KMS-11 (cell line): ENCODE measurements at regions not wholly inside any gene's neighbourhood (a gene's known extent, or its start where the extent isn't known, plus 50 kb on each side); places are given as distances from the start of the nearest gene placed in this dataset.

ENCODE experiments used
- H2AFZ ChIP-seq: fragments of 200-600 bp; sonication (generic); 2 replicates; pipeline ENCODE4 v1.6.1; 2016; ENCODE audit warnings: antibody characterized with exemption, mixed run types, low read depth
- H3K27ac ChIP-seq: fragments of 200-600 bp; sonication (generic); 2 replicates; pipeline ENCODE4 v1.6.1; 2016; ENCODE audit warnings: mild to moderate bottlenecking, mixed run types
- H3K27me3 ChIP-seq: fragments of 200-600 bp; sonication (generic); 2 replicates; pipeline ENCODE4 v1.6.1; 2017; ENCODE audit warnings: mild to moderate bottlenecking, low read depth, mixed run types, moderate library complexity; ENCODE audit not compliant: insufficient read depth
- H3K36me3 ChIP-seq: fragments of 200-600 bp; sonication (generic); 2 replicates; pipeline ENCODE4 v1.6.1; 2017; ENCODE audit warnings: mild to moderate bottlenecking, mixed run types; ENCODE audit not compliant: insufficient read depth
- H3K4me1 ChIP-seq: fragments of 200-600 bp; sonication (generic); 2 replicates; pipeline ENCODE4 v1.6.1; 2016; ENCODE audit warnings: mild to moderate bottlenecking, low read depth, mixed run types; ENCODE audit not compliant: poor library complexity, severe bottlenecking
- H3K4me2 ChIP-seq: fragments of 200-600 bp; sonication (generic); 2 replicates; pipeline ENCODE4 v1.7.0; 2016; ENCODE audit warnings: mild to moderate bottlenecking, mixed run types
- H3K4me3 ChIP-seq: fragments of 200-600 bp; sonication (generic); IDR thresholded peaks from 2 replicates; pipeline ENCODE4 v1.6.1; 2017; ENCODE audit warnings: low read depth, low read length, mixed read lengths; ENCODE audit not compliant: insufficient read depth
- H3K79me2 ChIP-seq: fragments of 200-600 bp; sonication (generic); 2 replicates; pipeline ENCODE4 v1.6.1; 2016; ENCODE audit warnings: low read depth, mixed run types; ENCODE audit not compliant: insufficient read depth
- H3K9ac ChIP-seq: fragments of 200-600 bp; sonication (generic); 2 replicates; pipeline ENCODE4 v1.6.1; 2016; ENCODE audit warnings: mild to moderate bottlenecking, mixed run types
- H4K20me1 ChIP-seq: fragments of 200-600 bp; sonication (generic); 2 replicates; pipeline ENCODE4 v1.6.1; 2016; ENCODE audit warnings: mild to moderate bottlenecking, mixed run types; ENCODE audit not compliant: insufficient read depth
- TF ChIP-seq, protein P1 (sequence below): fragments of 200-600 bp; sonication (generic); conservative IDR thresholded peaks from 2 replicates; pipeline ENCODE4 v1.6.1; 2017; ENCODE audit warnings: low read depth, mild to moderate bottlenecking, antibody characterized with exemption, low read length, moderate library complexity, mixed read lengths

DNA sequence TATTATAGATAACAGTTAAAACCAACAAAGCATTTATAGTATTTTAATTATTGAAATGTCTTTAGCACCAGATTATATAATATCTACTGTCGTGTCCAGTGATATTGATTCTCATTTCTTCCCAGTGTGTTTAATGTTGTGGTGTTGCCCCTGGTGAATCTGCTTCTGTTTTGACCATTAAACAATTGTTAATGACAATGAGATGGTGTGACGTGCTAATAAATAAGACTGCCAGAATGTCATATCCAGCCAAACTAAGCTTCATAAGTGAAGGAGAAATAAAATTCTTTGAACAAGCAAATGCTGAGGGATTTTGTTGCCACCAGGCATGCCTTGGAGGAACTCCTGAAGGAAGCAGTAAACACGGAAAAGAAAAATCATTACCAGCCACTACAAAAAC is 480.0 kb upstream of the ROBO1 start:
- no peak overlapping the region for H3K4me3 ChIP-seq
- no peak overlapping the region for H3K27ac ChIP-seq
- no peak overlapping the region for H2AFZ ChIP-seq
- H3K9ac ChIP-seq = no peak overlapping the region
- no peak overlapping the region for H3K4me2 ChIP-seq
- TF ChIP-seq, protein P1, sequence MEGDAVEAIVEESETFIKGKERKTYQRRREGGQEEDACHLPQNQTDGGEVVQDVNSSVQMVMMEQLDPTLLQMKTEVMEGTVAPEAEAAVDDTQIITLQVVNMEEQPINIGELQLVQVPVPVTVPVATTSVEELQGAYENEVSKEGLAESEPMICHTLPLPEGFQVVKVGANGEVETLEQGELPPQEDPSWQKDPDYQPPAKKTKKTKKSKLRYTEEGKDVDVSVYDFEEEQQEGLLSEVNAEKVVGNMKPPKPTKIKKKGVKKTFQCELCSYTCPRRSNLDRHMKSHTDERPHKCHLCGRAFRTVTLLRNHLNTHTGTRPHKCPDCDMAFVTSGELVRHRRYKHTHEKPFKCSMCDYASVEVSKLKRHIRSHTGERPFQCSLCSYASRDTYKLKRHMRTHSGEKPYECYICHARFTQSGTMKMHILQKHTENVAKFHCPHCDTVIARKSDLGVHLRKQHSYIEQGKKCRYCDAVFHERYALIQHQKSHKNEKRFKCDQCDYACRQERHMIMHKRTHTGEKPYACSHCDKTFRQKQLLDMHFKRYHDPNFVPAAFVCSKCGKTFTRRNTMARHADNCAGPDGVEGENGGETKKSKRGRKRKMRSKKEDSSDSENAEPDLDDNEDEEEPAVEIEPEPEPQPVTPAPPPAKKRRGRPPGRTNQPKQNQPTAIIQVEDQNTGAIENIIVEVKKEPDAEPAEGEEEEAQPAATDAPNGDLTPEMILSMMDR = no peak
- no peaks in the 10 kb centered on the region for H3K4me1 ChIP-seq
- no peaks in the 10 kb centered on the region for H3K79me2 ChIP-seq
- no peaks in the 10 kb centered on the region for H3K27me3 ChIP-seq
- H3K36me3 ChIP-seq = no peaks in the 10 kb centered on the region
- H4K20me1 ChIP-seq = no peaks in the 10 kb centered on the region

DNA sequence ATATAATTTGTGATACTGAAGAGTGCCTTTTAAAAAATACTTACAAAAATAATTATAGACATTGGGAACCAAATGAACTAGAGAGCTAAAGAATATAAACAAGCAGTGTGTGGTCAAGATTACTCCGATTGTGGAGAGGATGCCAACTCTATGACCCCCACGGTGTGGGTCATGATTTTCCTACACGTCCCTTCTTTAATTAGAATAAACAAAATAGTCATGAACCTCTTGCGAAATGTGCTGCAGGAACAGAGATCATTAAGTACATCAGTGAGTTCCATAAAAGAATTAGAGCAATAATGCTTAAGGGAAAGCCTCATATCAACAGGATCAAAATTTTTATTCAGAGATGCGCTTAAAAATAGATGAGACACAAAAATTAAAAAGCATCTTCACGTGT is 476.6 kb upstream of the ROBO1 start:
- Histone ChIP-seq H3K79me2 (no peaks in the 10 kb centered on the region), H3K27me3 (no peaks in the 10 kb centered on the region), H3K9ac (no peak overlapping the region), H3K36me3 (no peaks in the 10 kb centered on the region), H3K4me3 (no peak overlapping the region), H3K4me1 (no peaks in the 10 kb centered on the region), H3K4me2 (no peak overlapping the region), H3K27ac (no peak overlapping the region), H4K20me1 (no peaks in the 10 kb centered on the region), H2AFZ (no peak overlapping the region)
- TF ChIP-seq, protein P1 = no peak

GRCh38 chr3:80241791-80242190 is 474.0 kb upstream of the ROBO1 start:
- H3K9ac ChIP-seq = no peak overlapping the region
- no peak overlapping the region for H3K27ac ChIP-seq
- no peaks in the 10 kb centered on the region for H3K4me1 ChIP-seq
- TF ChIP-seq, protein P1 = no peak
- H3K27me3 ChIP-seq = no peaks in the 10 kb centered on the region
- no peaks in the 10 kb centered on the region for H3K36me3 ChIP-seq
- no peaks in the 10 kb centered on the region for H3K79me2 ChIP-seq
- no peak overlapping the region for H3K4me2 ChIP-seq
- no peak overlapping the region for H2AFZ ChIP-seq
- no peaks in the 10 kb centered on the region for H4K20me1 ChIP-seq
- no peak overlapping the region for H3K4me3 ChIP-seq

DNA sequence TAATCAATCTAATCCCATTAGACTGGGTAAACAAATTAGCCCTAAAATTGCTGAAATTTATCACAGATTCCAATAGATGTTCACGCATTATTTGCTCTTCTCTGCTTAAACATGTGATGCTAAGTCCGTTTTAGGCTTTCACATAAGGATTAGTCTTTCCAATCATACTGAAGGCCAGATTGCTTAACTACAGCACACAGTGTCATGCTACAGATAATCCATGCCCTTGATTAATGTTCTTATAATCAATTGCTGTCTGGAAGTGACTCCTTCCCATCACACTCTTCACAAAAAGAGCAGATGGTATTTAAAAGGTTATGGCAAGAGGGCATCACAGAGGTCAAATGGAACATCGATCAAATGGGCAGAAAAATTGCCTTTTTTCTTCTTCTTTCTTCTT is 471.5 kb upstream of the ROBO1 start:
- Histone ChIP-seq H3K27ac (no peak overlapping the region), H3K4me2 (no peak overlapping the region), H3K4me1 (no peaks in the 10 kb centered on the region), H3K36me3 (no peaks in the 10 kb centered on the region), H3K79me2 (no peaks in the 10 kb centered on the region), H3K9ac (no peak overlapping the region), H3K4me3 (no peak overlapping the region), H4K20me1 (no peaks in the 10 kb centered on the region), H3K27me3 (no peaks in the 10 kb centered on the region), H2AFZ (no peak overlapping the region)
- TF ChIP-seq, protein P1 = no peak

DNA sequence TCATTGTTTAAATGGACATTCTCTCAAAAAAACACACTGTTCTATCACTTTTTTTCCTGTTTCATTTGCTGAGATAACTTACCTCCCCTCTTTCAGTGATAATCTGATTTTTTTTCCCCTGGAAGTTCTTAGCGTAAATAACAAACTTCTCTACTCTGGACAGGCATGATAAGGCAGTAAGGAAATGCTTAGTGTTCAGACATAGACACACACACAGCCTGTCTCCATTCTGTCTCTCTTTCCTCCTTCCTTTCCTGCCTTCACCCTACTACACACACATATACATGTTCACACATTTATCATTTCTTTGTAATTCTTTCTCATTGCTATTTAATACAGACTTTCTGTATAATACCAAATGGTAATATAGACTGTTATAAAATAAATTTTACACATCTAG is 470.8 kb upstream of the ROBO1 start:
- Histone ChIP-seq H4K20me1 (no peaks in the 10 kb centered on the region), H3K4me1 (no peaks in the 10 kb centered on the region), H3K9ac (no peak overlapping the region), H2AFZ (no peak overlapping the region), H3K27me3 (no peaks in the 10 kb centered on the region), H3K27ac (no peak overlapping the region), H3K79me2 (no peaks in the 10 kb centered on the region), H3K4me2 (no peak overlapping the region), H3K36me3 (no peaks in the 10 kb centered on the region), H3K4me3 (no peak overlapping the region)
- TF ChIP-seq, protein P1 = no peak
